BJ (cell line): ENCODE measurements at regions not wholly inside any gene's neighbourhood (a gene's known extent, or its start where the extent isn't known, plus 50 kb on each side); places are given as distances from the start of the nearest gene placed in this dataset.

Source experiments
- CTCF ChIA-PET: fragments of 350-600 bp; formaldehyde crosslinking; extraction: SDS; loops from one replicate; lab custom pipeline; 2021; ENCODE audit warnings: antibody characterized with exemption, inconsistent platforms; lab: Yijun Ruan, JAX
- POLR2A ChIA-PET: fragments of 300-600 bp; sonication (Branson Sonifier 250); formaldehyde crosslinking; extraction: SDS; loops from one replicate; lab custom pipeline; 2021; ENCODE audit warnings: antibody characterized with exemption; lab: Charles Lee
- DNase-seq: peaks from one replicate; pipeline ENCODE4 v3.0.0-alpha.2; 2011; ENCODE audit warnings: low read depth
- H3K27me3 ChIP-seq: 2 replicates; pipeline ENCODE4 v1.6.0; 2011; ENCODE audit warnings: low read length; ENCODE audit not compliant: control insufficient read depth, insufficient read depth
- H3K36me3 ChIP-seq: 2 replicates; pipeline ENCODE4 v1.5.1; 2011; ENCODE audit warnings: low read length; ENCODE audit not compliant: control insufficient read depth, insufficient read depth
- H3K4me3 ChIP-seq: 2 replicates; pipeline ENCODE4 v1.5.1; 2011; ENCODE audit warnings: low read depth, mild to moderate bottlenecking, control low read depth, low read length
- CTCF ChIP-seq: IDR thresholded peaks from 2 replicates; pipeline ENCODE4 v1.5.1; 2011; ENCODE audit warnings: low read depth, mild to moderate bottlenecking, control low read depth, inconsistent platforms, low read length, moderate library complexity; ENCODE audit not compliant: insufficient read depth

DNA sequence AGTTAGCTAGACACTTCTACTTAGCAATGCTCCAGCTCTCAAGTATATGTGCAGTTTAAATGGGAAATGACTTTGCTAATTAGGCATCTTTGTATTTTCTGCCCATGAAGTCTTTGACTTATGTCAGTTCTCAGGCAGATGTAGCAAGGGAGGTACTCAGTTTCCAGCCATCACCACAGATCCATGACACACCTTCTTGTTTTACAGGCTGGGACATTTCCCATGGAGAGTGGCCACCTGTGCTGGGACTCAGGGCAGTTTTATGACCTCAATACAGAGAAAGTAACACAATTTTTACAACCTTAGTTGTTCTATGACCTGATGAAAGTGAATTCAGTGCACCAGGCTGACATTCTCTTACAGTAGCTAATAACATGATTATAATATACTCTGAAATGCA lies 280.7 kb upstream of the GK2 start:
- ChIA-PET CTCF (no interaction called here), POLR2A (no interaction called here)
- no peak for TF ChIP-seq CTCF
- H3K27me3 ChIP-seq: no peaks in the 10 kb centered on the region
- DNase-seq: no peak
- no peaks in the 10 kb centered on the region for H3K36me3 ChIP-seq
- no peak overlapping the region for H3K4me3 ChIP-seq

DNA sequence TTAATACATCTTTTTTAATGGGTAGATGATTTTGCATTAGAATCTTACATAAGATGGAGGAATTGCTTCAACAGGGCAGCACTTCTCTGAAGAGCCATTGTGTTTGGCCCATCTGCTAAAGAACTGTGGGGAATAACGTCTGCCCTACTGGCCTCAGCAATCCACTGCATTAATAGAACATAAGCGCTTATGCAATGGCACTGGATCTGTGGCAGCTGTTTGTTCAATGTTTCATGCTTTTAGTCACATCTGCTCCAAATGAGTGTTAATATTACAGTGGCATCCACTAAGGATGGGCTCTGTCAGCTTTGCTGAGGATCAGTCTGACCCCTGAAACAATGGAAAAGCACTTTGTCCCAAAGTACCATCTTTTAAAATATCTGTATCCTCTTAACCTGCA lies 279.0 kb upstream of the GK2 start:
- ChIA-PET POLR2A (no interaction called here), CTCF (no interaction called here)
- TF ChIP-seq CTCF: no peak
- DNase-seq: no peak
- Histone ChIP-seq H3K4me3 (no peak overlapping the region), H3K36me3 (no peaks in the 10 kb centered on the region), H3K27me3 (no peaks in the 10 kb centered on the region)

- no peak for TF ChIP-seq CTCF
- no peak overlapping the region for H3K4me3 ChIP-seq
- ChIA-PET POLR2A (no interaction called here), CTCF (no interaction called here)
- H3K36me3 ChIP-seq: no peaks in the 10 kb centered on the region
- no peak for DNase-seq
- no peaks in the 10 kb centered on the region for H3K27me3 ChIP-seq
These were observed 277.5 kb upstream of the GK2 start for GRCh38 chr4:79685542-79685941.

DNA sequence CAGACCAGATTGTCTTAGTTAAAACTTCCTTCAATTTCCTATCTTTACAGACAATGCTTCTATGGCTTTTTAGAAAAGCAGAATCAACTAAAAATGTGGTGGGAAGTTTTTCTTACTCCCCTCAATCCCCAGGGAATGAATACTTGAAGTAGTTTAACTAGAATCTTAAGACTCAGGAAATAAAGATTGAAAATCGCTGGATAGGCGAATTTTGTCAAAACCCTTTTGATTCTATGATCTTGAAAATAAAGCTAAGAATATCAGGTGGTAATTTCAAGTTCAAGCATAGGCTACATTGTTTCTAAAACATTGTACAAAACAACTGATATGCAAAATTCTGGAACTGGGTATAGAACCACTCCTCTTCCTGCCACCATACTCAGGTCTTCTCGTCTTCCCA lies 276.5 kb upstream of the GK2 start:
- DNase-seq: no peak
- Histone ChIP-seq H3K27me3 (no peaks in the 10 kb centered on the region), H3K4me3 (no peak overlapping the region), H3K36me3 (no peaks in the 10 kb centered on the region)
- ChIA-PET CTCF (no interaction called here), POLR2A (no interaction called here)
- no peak for TF ChIP-seq CTCF

GRCh38 chr4:79682801-79683530 lies 274.9 kb upstream of the GK2 start:
- POLR2A ChIA-PET: no interaction called here
- no peak for TF ChIP-seq CTCF

More at GRCh38 chr4:79682801-79683530, 274.9 kb upstream of the GK2 start:
- DNase-seq: no peak
- H3K36me3 ChIP-seq: no peaks in the 10 kb centered on the region
- H3K27me3 ChIP-seq: no peaks in the 10 kb centered on the region
- no peak overlapping the region for H3K4me3 ChIP-seq
- CTCF ChIA-PET: no interaction called here
